A549 (cell line): ENCODE measurements at regions not wholly inside any gene's neighbourhood (a gene's known extent, or its start where the extent isn't known, plus 50 kb on each side); places are given as distances from the start of the nearest gene placed in this dataset.

ENCODE experiments used
- ATAC-seq, 2 experiments: fragments of 200-7000 bp in 1 of 2; fragments of >200 bp in 1 of 2; cut with Nextera tagmentation in 1 of 2; cut with Tn5 transposase in 1 of 2; 3 replicates each; pipeline versions ENCODE4 v1.8.0 to v1.9.1; 2018 to 2020; ENCODE audit warnings: mild to moderate bottlenecking in 1 of 2, moderate library complexity in 1 of 2
- CTCF ChIA-PET: fragments of 300-600 bp; sonication (Branson Sonifier 250); formaldehyde crosslinking; extraction: SDS; loops from one replicate; lab custom pipeline; 2021; ENCODE audit warnings: antibody characterized with exemption, inconsistent platforms; lab: Yijun Ruan, JAX
- POLR2A ChIA-PET: fragments of 350-600 bp; formaldehyde crosslinking; extraction: SDS; loops from one replicate; lab custom pipeline; 2021; ENCODE audit warnings: antibody characterized with exemption, inconsistent platforms; lab: Yijun Ruan, JAX
- DNase-seq, 2 experiments: peaks; one replicate each; pipeline versions ENCODE4 v3.0.0 to v3.0.0-alpha.2; 2011 to 2016; ENCODE audit warnings: low read depth in 1 of 2, low spot score in 1 of 2
- FAIRE-seq: peaks from 2 replicates; lab custom pipeline; 2011; peaks lifted over from hg19 to GRCh38; lab: Jason Lieb, UNC
- H3K27ac ChIP-seq, 2 experiments: fragments of >200 bp; sonication (Bioruptor Twin); formaldehyde crosslinking; 3 replicates each; pipeline ENCODE4 v1.5.1; 2016 to 2017
- H3K4me1 ChIP-seq: fragments of >200 bp; sonication (Bioruptor Twin); formaldehyde crosslinking; 3 replicates; pipeline ENCODE4 v1.6.1; 2016
- H3K4me2 ChIP-seq: fragments of >200 bp; sonication (Bioruptor Twin); formaldehyde crosslinking; 3 replicates; pipeline ENCODE4 v1.6.1; 2016
- H3K4me3 ChIP-seq: fragments of >200 bp; sonication (Bioruptor Twin); formaldehyde crosslinking; 3 replicates; pipeline ENCODE4 v1.5.1; 2016
- H3K9me3 ChIP-seq: fragments of >200 bp; sonication (Bioruptor Twin); formaldehyde crosslinking; 3 replicates; pipeline ENCODE4 v1.6.1; 2016
- BHLHE40 ChIP-seq: IDR thresholded peaks from 2 replicates; pipeline ENCODE4 v1.6.1; 2012; ENCODE audit warnings: low read depth, low read length, inconsistent platforms
- CBX2 ChIP-seq: fragments of 200-600 bp; sonication (generic); IDR thresholded peaks from 2 replicates; pipeline ENCODE4 v1.6.1; 2016; ENCODE audit warnings: low read depth, mild to moderate bottlenecking, borderline replicate concordance
- ELK1 ChIP-seq: fragments of 150-350 bp; IDR thresholded peaks from 2 replicates; pipeline ENCODE4 v1.6.1; 2014; ENCODE audit warnings: low read depth, mild to moderate bottlenecking, low read length
- EP300 ChIP-seq, 2 experiments: fragments of >200 bp; sonication (Bioruptor Twin); formaldehyde crosslinking; IDR thresholded peaks; 2 replicates in 1 of 2; 3 replicates in 1 of 2; pipeline ENCODE4 v1.6.1; 2016 to 2017
- ESRRA ChIP-seq: fragments of 150-350 bp; IDR thresholded peaks from 2 replicates; pipeline ENCODE4 v1.6.1; 2014; ENCODE audit warnings: mild to moderate bottlenecking, low read length, borderline replicate concordance
- FOSB ChIP-seq: fragments of 250-450 bp; sonication (Bioruptor Pico); IDR thresholded peaks from 2 replicates; pipeline ENCODE4 v1.5.0; 2020; ENCODE audit warnings: mild to moderate bottlenecking, moderate library complexity
- FOSL2 ChIP-seq, 2 experiments: fragments of 450-650 bp in 1 of 2; fragments of >200 bp in 1 of 2; sonication (Bioruptor Twin) in 1 of 2; formaldehyde crosslinking; IDR thresholded peaks; 2 replicates each; pipeline versions ENCODE4 v1.5.0 to v1.6.1; 2016 to 2020; ENCODE audit warnings: mild to moderate bottlenecking in 1 of 2, moderate library complexity in 1 of 2
- HEYL ChIP-seq: fragments of 250-450 bp; sonication (Bioruptor Pico); IDR thresholded peaks from 2 replicates; pipeline ENCODE4 v1.8.0; 2021; ENCODE audit warnings: mild to moderate bottlenecking, moderate library complexity
- HOXB13 ChIP-seq: fragments of 250-450 bp; sonication (Bioruptor Pico); IDR thresholded peaks from 2 replicates; pipeline ENCODE4 v1.5.0; 2020; ENCODE audit warnings: low read depth, mild to moderate bottlenecking, moderate library complexity
- HOXB5 ChIP-seq: fragments of 250-450 bp; sonication (Bioruptor Pico); IDR thresholded peaks from 2 replicates; pipeline ENCODE4 v1.5.0; 2020; ENCODE audit warnings: mild to moderate bottlenecking, moderate library complexity
- JUNB ChIP-seq: fragments of >200 bp; sonication (Bioruptor Twin); formaldehyde crosslinking; IDR thresholded peaks from 2 replicates; pipeline ENCODE4 v1.6.1; 2016
- KDM1A ChIP-seq: fragments of 200-600 bp; sonication (generic); IDR thresholded peaks from 2 replicates; pipeline ENCODE4 v1.6.1; 2016; ENCODE audit warnings: low read depth, mild to moderate bottlenecking
- MAFK ChIP-seq: fragments of 450-650 bp; IDR thresholded peaks from 2 replicates; pipeline ENCODE4 v1.6.1; 2014; ENCODE audit not compliant: partially characterized antibody
- MAZ ChIP-seq: fragments of 150-350 bp; IDR thresholded peaks from 2 replicates; pipeline ENCODE4 v1.6.1; 2014; ENCODE audit warnings: antibody characterized with exemption, low read depth, low read length, borderline replicate concordance
- MYC ChIP-seq: IDR thresholded peaks from 2 replicates; pipeline ENCODE4 v1.6.1; 2012; ENCODE audit warnings: mild to moderate bottlenecking, inconsistent platforms, low read length, improper control_type of control experiment, borderline replicate concordance
- POLR2A ChIP-seq: IDR thresholded peaks from 2 replicates; pipeline ENCODE4 v1.6.1; 2012; ENCODE audit warnings: mild to moderate bottlenecking, low read length
- RARB ChIP-seq: fragments of 250-450 bp; sonication (Bioruptor Pico); IDR thresholded peaks from 2 replicates; pipeline ENCODE4 v1.8.0; 2021; ENCODE audit warnings: mild to moderate bottlenecking, moderate library complexity
- SMC3 ChIP-seq: fragments of >200 bp; sonication (Bioruptor Twin); formaldehyde crosslinking; IDR thresholded peaks from 3 replicates; pipeline ENCODE4 v1.6.1; 2018; ENCODE audit warnings: inconsistent platforms
- SREBF2 ChIP-seq: fragments of 450-650 bp; IDR thresholded peaks from 2 replicates; pipeline ENCODE4 v1.6.1; 2014; ENCODE audit warnings: mild to moderate bottlenecking, moderate library complexity
- ZC3H11A ChIP-seq: fragments of 450-650 bp; IDR thresholded peaks from 2 replicates; pipeline ENCODE4 v1.6.1; 2014; ENCODE audit warnings: antibody characterized with exemption, mild to moderate bottlenecking
- WGBS: methylation state at CpG from one replicate; pipeline ENCODE4 v1.1.6; 2017; ENCODE audit errors: missing lambda C conversion rate; 5-methylcytosine and 5-hydroxymethylcytosine counted together
- TF ChIP-seq, protein P1 (sequence below): fragments of 200-600 bp; sonication (generic); IDR thresholded peaks from 2 replicates; pipeline ENCODE4 v1.6.1; 2016; ENCODE audit warnings: antibody characterized with exemption, mild to moderate bottlenecking, moderate library complexity

DNA sequence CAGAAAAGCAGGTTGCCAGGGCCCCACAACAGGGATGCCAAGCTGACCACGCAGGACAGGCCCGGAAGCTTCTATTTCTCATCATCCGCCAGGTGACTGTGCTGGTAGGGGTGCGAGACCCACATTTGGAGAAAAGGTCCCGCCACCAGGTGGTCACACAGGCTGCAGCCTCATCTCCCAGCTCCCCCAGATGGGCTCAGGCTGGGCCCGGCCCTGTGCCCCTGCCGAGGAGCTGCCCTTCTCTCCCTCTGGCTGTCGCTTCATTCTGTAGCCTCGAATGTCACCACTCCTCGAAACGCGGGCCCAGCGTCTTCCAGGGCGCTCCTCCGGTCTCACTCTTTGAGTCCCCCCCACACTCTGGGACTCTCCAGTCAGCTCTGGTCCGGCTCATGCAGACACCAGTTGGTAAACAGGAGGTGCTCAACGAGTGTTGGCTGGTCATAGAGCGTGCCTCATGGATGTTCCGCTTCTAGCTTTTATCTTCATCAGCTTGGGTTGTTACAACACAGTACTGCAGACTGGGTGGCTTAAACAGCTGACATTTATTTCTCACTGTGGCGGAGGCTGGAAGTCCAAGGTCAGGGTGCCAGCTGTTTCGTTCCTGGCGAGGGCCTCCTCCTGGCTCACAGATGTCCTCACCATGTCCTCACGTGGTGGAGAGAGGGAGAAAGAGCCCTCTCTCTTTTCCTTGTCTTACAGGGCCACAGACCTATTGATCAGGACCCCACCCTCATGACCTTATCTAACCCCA lies 87.1 kb downstream of the TEX29 start:
- Histone ChIP-seq H3K9me3 (no peaks in the 10 kb centered on the region), H3K27ac (no peak overlapping the region), H3K4me1 (no peaks in the 10 kb centered on the region), H3K4me2 (no peak overlapping the region), H3K4me3 (no peak overlapping the region)
- 23% methylated on average over 17 of the region's 23 CpGs for WGBS
- FAIRE-seq (no peak), DNase-seq (no peak), ATAC-seq (no peak)
- POLR2A ChIA-PET = no interaction called here
- TF ChIP-seq FOSL2 (IDR thresholded peaks at IDR 0.05) (no peak), FOSL2 (CRISPR knock-in tag; IDR thresholded peaks at IDR 0.05) (no peak), RARB (CRISPR knock-in tag) (no peak), CBX2 (no peak), POLR2A (no peak), MAFK (no peak), MAZ (no peak), KDM1A (no peak), SMC3 (no peak), MYC (no peak), HOXB13 (CRISPR knock-in tag) (no peak)
- TF ChIP-seq, protein P1, sequence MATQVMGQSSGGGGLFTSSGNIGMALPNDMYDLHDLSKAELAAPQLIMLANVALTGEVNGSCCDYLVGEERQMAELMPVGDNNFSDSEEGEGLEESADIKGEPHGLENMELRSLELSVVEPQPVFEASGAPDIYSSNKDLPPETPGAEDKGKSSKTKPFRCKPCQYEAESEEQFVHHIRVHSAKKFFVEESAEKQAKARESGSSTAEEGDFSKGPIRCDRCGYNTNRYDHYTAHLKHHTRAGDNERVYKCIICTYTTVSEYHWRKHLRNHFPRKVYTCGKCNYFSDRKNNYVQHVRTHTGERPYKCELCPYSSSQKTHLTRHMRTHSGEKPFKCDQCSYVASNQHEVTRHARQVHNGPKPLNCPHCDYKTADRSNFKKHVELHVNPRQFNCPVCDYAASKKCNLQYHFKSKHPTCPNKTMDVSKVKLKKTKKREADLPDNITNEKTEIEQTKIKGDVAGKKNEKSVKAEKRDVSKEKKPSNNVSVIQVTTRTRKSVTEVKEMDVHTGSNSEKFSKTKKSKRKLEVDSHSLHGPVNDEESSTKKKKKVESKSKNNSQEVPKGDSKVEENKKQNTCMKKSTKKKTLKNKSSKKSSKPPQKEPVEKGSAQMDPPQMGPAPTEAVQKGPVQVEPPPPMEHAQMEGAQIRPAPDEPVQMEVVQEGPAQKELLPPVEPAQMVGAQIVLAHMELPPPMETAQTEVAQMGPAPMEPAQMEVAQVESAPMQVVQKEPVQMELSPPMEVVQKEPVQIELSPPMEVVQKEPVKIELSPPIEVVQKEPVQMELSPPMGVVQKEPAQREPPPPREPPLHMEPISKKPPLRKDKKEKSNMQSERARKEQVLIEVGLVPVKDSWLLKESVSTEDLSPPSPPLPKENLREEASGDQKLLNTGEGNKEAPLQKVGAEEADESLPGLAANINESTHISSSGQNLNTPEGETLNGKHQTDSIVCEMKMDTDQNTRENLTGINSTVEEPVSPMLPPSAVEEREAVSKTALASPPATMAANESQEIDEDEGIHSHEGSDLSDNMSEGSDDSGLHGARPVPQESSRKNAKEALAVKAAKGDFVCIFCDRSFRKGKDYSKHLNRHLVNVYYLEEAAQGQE = no peak
- CTCF ChIA-PET = interaction anchor here (0.6 to 1.0 kb wide), 2 partner anchors 33 to 537 kb away, joined by 3 to 4 read pairs; no protein-coding TSS in a partner anchor

DNA sequence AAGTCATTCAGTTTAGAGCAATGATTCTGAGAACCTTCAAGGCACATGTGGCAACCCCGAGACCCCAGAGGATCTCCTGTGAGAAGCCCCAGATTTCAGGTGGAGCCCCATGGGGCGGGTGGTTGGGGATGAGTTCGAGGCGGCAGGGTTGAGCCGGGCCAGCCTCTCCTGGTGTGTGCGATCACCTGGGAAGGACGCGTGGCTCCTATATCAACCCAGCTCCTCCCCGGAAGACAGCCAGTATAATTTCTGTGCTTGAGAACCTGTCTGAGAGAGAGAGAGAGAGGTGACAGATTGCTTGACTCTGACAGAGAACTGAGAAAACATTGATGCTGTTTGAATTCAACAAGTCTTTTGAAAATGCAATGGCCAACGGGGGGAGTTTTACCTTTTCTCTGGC lies 89.0 kb downstream of the TEX29 start:
- no peak for DNase-seq
- no peak overlapping the region for H3K4me2 ChIP-seq
- H3K9me3 ChIP-seq = no peaks in the 10 kb centered on the region
- 5% methylated on average over 6 of the region's 10 CpGs for WGBS
- POLR2A ChIA-PET = no interaction called here
- CTCF ChIA-PET = no interaction called here
- no peak for TF ChIP-seq SREBF2
- no peak for TF ChIP-seq MAFK
- no peak for TF ChIP-seq EP300 (IDR thresholded peaks at IDR 0.05)
- no peak for TF ChIP-seq BHLHE40
- TF ChIP-seq HEYL (CRISPR knock-in tag) = no peak
- no peak for TF ChIP-seq JUNB
- TF ChIP-seq ELK1 = no peak
- no peak for TF ChIP-seq FOSB (CRISPR knock-in tag)
- TF ChIP-seq ZC3H11A = no peak
- no peak for TF ChIP-seq HOXB5 (CRISPR knock-in tag)
- no peak for TF ChIP-seq ESRRA
- TF ChIP-seq, all 56 proteins: peak for 0
- ATAC-seq = no peak
- Histone ChIP-seq H3K4me1 (no peaks in the 10 kb centered on the region), H3K4me3 (no peak overlapping the region), H3K27ac (no peak overlapping the region)
- FAIRE-seq = no peak
